ENCODE measurements at regions not wholly inside any gene's neighbourhood (a gene's known extent, or its start where the extent isn't known, plus 50 kb on each side); places are given as distances from the start of the nearest gene placed in this dataset.

GRCh38 chr6:44615621-44616020 lies 228.1 kb downstream of the CDC5L start:
- Histone ChIP-seq H3K9ac (no peak overlapping the region), H3K4me2 (no peak overlapping the region), H2AFZ (ENCODE audit: low read depth) (no peak overlapping the region), H3K4me3 (ENCODE audit: low read depth in 2 of 2, low read length in 1 of 2) (no peak overlapping the region), H3K9me3 (no peaks in the 10 kb centered on the region), H3F3A (replicated peaks; ENCODE audit: insufficient read depth) (no peaks in the 10 kb centered on the region), H3K9me2 (no peaks in the 10 kb centered on the region), H3K27me3 (ENCODE audit: insufficient read depth) (no peaks in the 10 kb centered on the region; the same call in 1 of the 2 replicates), H4K20me1 (ENCODE audit: insufficient read depth) (no peaks in the 10 kb centered on the region), H3K4me1 (ENCODE audit: control insufficient read depth in 1 of 2, insufficient read depth in 2 of 2, low read depth in 1 of 2, low read length in 1 of 2) (no peaks in the 10 kb centered on the region), H3K27ac (ENCODE audit: low read depth in 2 of 2, low read length in 1 of 2) (no peak overlapping the region), H3K36me3 (replicated peaks in 1 of 2; ENCODE audit: control insufficient read depth in 1 of 2, insufficient read depth in 2 of 2, low read length in 1 of 2) (no peaks in the 10 kb centered on the region), H3K79me2 (ENCODE audit: insufficient read depth) (no peaks in the 10 kb centered on the region)
- CTCF ChIA-PET = interaction anchor here (1.5 kb wide), 1 partner anchor 1099 kb away, joined by 4 read pairs; no protein-coding TSS in a partner anchor
- no peak for DNase-seq
- POLR2A ChIA-PET = no interaction called here
- TF ChIP-seq FOXM1 (IDR thresholded peaks at IDR 0.05; ENCODE audit: low read depth) = no peak
- peak; percentile 43; the same call in 1 of the 2 replicates for TF ChIP-seq USF1 (IDR thresholded peaks at IDR 0.05; ENCODE audit: borderline replicate concordance, low read depth)
- 22% methylated on average over 3 of the region's 3 CpGs for WGBS (ENCODE audit: low lambda C conversion rate)

GRCh38 chr6:44617416-44617815 lies 229.9 kb downstream of the CDC5L start:
- POLR2A ChIA-PET = no interaction called here
- no peak for DNase-seq
- Histone ChIP-seq H3K9me2 (no peaks in the 10 kb centered on the region), H3K27me3 (ENCODE audit: insufficient read depth) (no peaks in the 10 kb centered on the region; the same call in 1 of the 2 replicates), H3K27ac (ENCODE audit: low read depth in 2 of 2, low read length in 1 of 2) (no peak overlapping the region), H3K4me3 (ENCODE audit: low read depth in 2 of 2, low read length in 1 of 2) (no peak overlapping the region), H3F3A (replicated peaks; ENCODE audit: insufficient read depth) (no peaks in the 10 kb centered on the region), H3K4me2 (no peak overlapping the region), H3K9me3 (no peaks in the 10 kb centered on the region), H3K9ac (no peak overlapping the region), H3K4me1 (ENCODE audit: control insufficient read depth in 1 of 2, insufficient read depth in 2 of 2, low read depth in 1 of 2, low read length in 1 of 2) (no peaks in the 10 kb centered on the region), H4K20me1 (ENCODE audit: insufficient read depth) (no peaks in the 10 kb centered on the region), H3K79me2 (ENCODE audit: insufficient read depth) (no peaks in the 10 kb centered on the region), H2AFZ (ENCODE audit: low read depth) (no peak overlapping the region), H3K36me3 (replicated peaks in 1 of 2; ENCODE audit: control insufficient read depth in 1 of 2, insufficient read depth in 2 of 2, low read length in 1 of 2) (no peaks in the 10 kb centered on the region)
- CTCF ChIA-PET = interaction anchor here (0.8 to 1.5 kb wide), 4 partner anchors 38 to 1097 kb away, joined by 3 to 4 read pairs (median 3); no protein-coding TSS in a partner anchor
- WGBS (ENCODE audit: low lambda C conversion rate) = 64% methylated on average over 3 of the region's 7 CpGs
- no peak for TF ChIP-seq ZBTB33 (IDR thresholded peaks at IDR 0.05; ENCODE audit: borderline replicate concordance, low read depth)
- TF ChIP-seq USF1 (IDR thresholded peaks at IDR 0.05; ENCODE audit: borderline replicate concordance, low read depth) = no peak
- TF ChIP-seq RAD21 (IDR thresholded peaks at IDR 0.05; ENCODE audit: low read length) = no peak
- TF ChIP-seq YY1 (IDR thresholded peaks at IDR 0.05; ENCODE audit: low read depth) = no peak
- TF ChIP-seq FOSL2 (IDR thresholded peaks at IDR 0.05; ENCODE audit: borderline replicate concordance, low read depth) = no peak
- no peak for TF ChIP-seq ELF1 (IDR thresholded peaks at IDR 0.05)
- no peak for TF ChIP-seq IRF3 (IDR thresholded peaks at IDR 0.05; ENCODE audit: low read depth, low read length)
- TF ChIP-seq RFX5 (IDR thresholded peaks at IDR 0.05; ENCODE audit: low read length) = no peak

Measured in SK-N-SH (cell line).